ENCODE measurements at regions not wholly inside any gene's neighbourhood (a gene's known extent, or its start where the extent isn't known, plus 50 kb on each side); places are given as distances from the start of the nearest gene placed in this dataset.

GRCh38 chr13:78145276-78145675, 226.6 kb upstream of the EDNRB start:
- no peaks in the 10 kb centered on the region for H3K4me1 ChIP-seq
- no peaks in the 10 kb centered on the region for H3K36me3 ChIP-seq
- H3K4me3 ChIP-seq, result no peak overlapping the region
- no peak overlapping the region for H3K27ac ChIP-seq
- TF ChIP-seq EP300 (IDR thresholded peaks at IDR 0.05) (no peak), POLR2A (IDR thresholded peaks at IDR 0.05) (no peak), POLR2AphosphoS5 (IDR thresholded peaks at IDR 0.05) (no peak), CTCF (IDR thresholded peaks at IDR 0.05) (no peak)
- no peaks in the 10 kb centered on the region for H3K27me3 ChIP-seq
- no peak for ATAC-seq
- no peaks in the 10 kb centered on the region for H3K9me3 ChIP-seq
- WGBS, 2 donors (ENCODE audit: low coverage in 1 of 2), result 67 to 92% methylated on average over 1 of the region's 1 CpG

GRCh38 chr13:78139765-78140164, 221.1 kb upstream of the EDNRB start:
- TF ChIP-seq CTCF (IDR thresholded peaks at IDR 0.05) (no peak), EP300 (IDR thresholded peaks at IDR 0.05) (no peak), POLR2A (IDR thresholded peaks at IDR 0.05) (no peak), POLR2AphosphoS5 (IDR thresholded peaks at IDR 0.05) (no peak)
- 53 to 67% methylated on average over 1 to 2 of the region's 2 CpGs for WGBS, 2 donors (ENCODE audit: low coverage in 1 of 2)

GRCh38 chr13:78138756-78139155, 220.1 kb upstream of the EDNRB start:
- no peaks in the 10 kb centered on the region for H3K36me3 ChIP-seq
- H3K27me3 ChIP-seq, result no peaks in the 10 kb centered on the region
- 95% methylated on average over 2 of the region's 2 CpGs; no CpG with 5 or more reads in 1 of the 2 donors for WGBS, 2 donors (ENCODE audit: low coverage in 1 of 2)
- ATAC-seq, result no peak
- no peak overlapping the region for H3K4me3 ChIP-seq
- H3K27ac ChIP-seq, result no peak overlapping the region
- H3K4me1 ChIP-seq, result no peaks in the 10 kb centered on the region
- TF ChIP-seq CTCF (IDR thresholded peaks at IDR 0.05) (no peak), POLR2AphosphoS5 (IDR thresholded peaks at IDR 0.05) (no peak), EP300 (IDR thresholded peaks at IDR 0.05) (no peak), POLR2A (IDR thresholded peaks at IDR 0.05) (no peak)
- H3K9me3 ChIP-seq, result no peaks in the 10 kb centered on the region

More at GRCh38 chr13:78139765-78140164, 221.1 kb upstream of the EDNRB start:
- Histone ChIP-seq H3K27ac (no peak overlapping the region), H3K4me3 (no peak overlapping the region), H3K9me3 (no peaks in the 10 kb centered on the region), H3K4me1 (no peaks in the 10 kb centered on the region), H3K36me3 (no peaks in the 10 kb centered on the region), H3K27me3 (no peaks in the 10 kb centered on the region)
- ATAC-seq, result no peak

GRCh38 chr13:78137404-78138142, 218.9 kb upstream of the EDNRB start:
- ATAC-seq, result peak; percentile 72
- Histone ChIP-seq H3K9me3 (no peaks in the 10 kb centered on the region), H3K4me3 (no peak overlapping the region), H3K27ac (no peak overlapping the region), H3K36me3 (no peaks in the 10 kb centered on the region), H3K4me1 (no peaks in the 10 kb centered on the region), H3K27me3 (no peaks in the 10 kb centered on the region)
- WGBS, 2 donors (ENCODE audit: low coverage in 1 of 2), result 8 to 29% methylated on average over 4 of the region's 6 CpGs
- peak; percentile 39 to 79 (median 46) for TF ChIP-seq CTCF (IDR thresholded peaks at IDR 0.05)
- no peak for TF ChIP-seq POLR2AphosphoS5 (IDR thresholded peaks at IDR 0.05)

GRCh38 chr13:78136966-78137365, 218.3 kb upstream of the EDNRB start:
- H3K4me3 ChIP-seq, result no peak overlapping the region
- H3K27me3 ChIP-seq, result no peaks in the 10 kb centered on the region
- H3K4me1 ChIP-seq, result no peaks in the 10 kb centered on the region
- no peaks in the 10 kb centered on the region for H3K36me3 ChIP-seq
- no peaks in the 10 kb centered on the region for H3K9me3 ChIP-seq
- no peak for TF ChIP-seq POLR2AphosphoS5 (IDR thresholded peaks at IDR 0.05)
- no peak for TF ChIP-seq EP300 (IDR thresholded peaks at IDR 0.05)
- TF ChIP-seq CTCF (IDR thresholded peaks at IDR 0.05), result no peak
- TF ChIP-seq POLR2A (IDR thresholded peaks at IDR 0.05), result no peak
- 14 to 62% methylated on average over 1 to 3 of the region's 3 CpGs for WGBS, 2 donors (ENCODE audit: low coverage in 1 of 2)
- no peak for ATAC-seq
- H3K27ac ChIP-seq, result no peak overlapping the region

All from gastroesophageal sphincter (tissue), 4 donors.